ENCODE measurements at regions not wholly inside any gene's neighbourhood (a gene's known extent, or its start where the extent isn't known, plus 50 kb on each side); places are given as distances from the start of the nearest gene placed in this dataset.

GRCh38 chr3:7977245-7978086 is 524.2 kb upstream of the LMCD1 start:
- TF ChIP-seq CTCF (conservative IDR thresholded peaks at IDR 0.05; ENCODE audit: low read depth, low read length), result no peak
- no peak for TF ChIP-seq EZH2 (IDR thresholded peaks at IDR 0.05; ENCODE audit: borderline replicate concordance, low read depth, low read length, poor library complexity, severe bottlenecking)

Data from A673 (cell line).